ENCODE measurements at regions not wholly inside any gene's neighbourhood (a gene's known extent, or its start where the extent isn't known, plus 50 kb on each side); places are given as distances from the start of the nearest gene placed in this dataset.

GRCh38 chrX:116277351-116278225, 107.0 kb downstream of the AGTR2 start:
- DNase-seq, result no peak
- no peak overlapping the region for H3K27ac Mint-ChIP-seq (ENCODE audit: unreplicated experiment)
- no peak overlapping the region for H3K4me3 Mint-ChIP-seq (ENCODE audit: unreplicated experiment)
- H3K27me3 Mint-ChIP-seq (ENCODE audit: unreplicated experiment), result no peaks in the 10 kb centered on the region
- no peaks in the 10 kb centered on the region for H3K4me1 Mint-ChIP-seq (ENCODE audit: low read depth, unreplicated experiment)
- no peaks in the 10 kb centered on the region for H3K9me3 Mint-ChIP-seq (ENCODE audit: unreplicated experiment)
- peaks cover 4% of the 10 kb centered on the region for H3K36me3 Mint-ChIP-seq (ENCODE audit: unreplicated experiment)
- no peak for TF ChIP-seq CTCF (IDR thresholded peaks at IDR 0.05; ENCODE audit: partially characterized antibody, unreplicated experiment)

DNA sequence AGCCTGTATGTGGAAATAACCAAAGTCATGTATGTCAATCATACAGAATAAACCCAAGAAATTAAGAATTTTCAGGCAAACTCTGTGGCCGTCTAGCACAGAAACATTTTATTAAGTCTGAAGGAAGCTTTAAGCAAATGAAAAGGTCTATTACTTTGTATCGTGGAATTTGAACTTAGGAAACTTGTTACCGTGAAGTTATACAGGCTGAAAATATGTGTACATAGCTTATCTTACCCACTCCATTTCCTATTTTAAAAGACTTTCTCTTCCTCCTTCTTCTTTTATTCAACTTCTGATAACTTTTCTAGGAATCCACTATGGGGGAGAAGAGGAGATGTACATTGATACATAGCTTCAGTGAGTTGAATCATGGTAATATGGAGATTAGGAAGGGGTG, 108.3 kb downstream of the AGTR2 start:
- Mint-ChIP-seq H3K36me3 (ENCODE audit: unreplicated experiment) (no peaks in the 10 kb centered on the region), H3K4me1 (ENCODE audit: low read depth, unreplicated experiment) (no peaks in the 10 kb centered on the region), H3K9me3 (ENCODE audit: unreplicated experiment) (no peaks in the 10 kb centered on the region), H3K4me3 (ENCODE audit: unreplicated experiment) (no peak overlapping the region), H3K27ac (ENCODE audit: unreplicated experiment) (no peak overlapping the region), H3K27me3 (ENCODE audit: unreplicated experiment) (no peaks in the 10 kb centered on the region)
- DNase-seq, result no peak
- no peak for TF ChIP-seq CTCF (IDR thresholded peaks at IDR 0.05; ENCODE audit: partially characterized antibody, unreplicated experiment)

- H3K4me1 Mint-ChIP-seq (ENCODE audit: low read depth, unreplicated experiment), result no peaks in the 10 kb centered on the region
- H3K27ac Mint-ChIP-seq (ENCODE audit: unreplicated experiment), result no peak overlapping the region
- no peak overlapping the region for H3K4me3 Mint-ChIP-seq (ENCODE audit: unreplicated experiment)
- no peak for DNase-seq
- no peaks in the 10 kb centered on the region for H3K36me3 Mint-ChIP-seq (ENCODE audit: unreplicated experiment)
- no peaks in the 10 kb centered on the region for H3K27me3 Mint-ChIP-seq (ENCODE audit: unreplicated experiment)
- no peak for TF ChIP-seq CTCF (IDR thresholded peaks at IDR 0.05; ENCODE audit: partially characterized antibody, unreplicated experiment)
- no peaks in the 10 kb centered on the region for H3K9me3 Mint-ChIP-seq (ENCODE audit: unreplicated experiment)
These were observed 110.6 kb downstream of the AGTR2 start for GRCh38 chrX:116281106-116281505.

GRCh38 chrX:116282751-116283150, 112.2 kb downstream of the AGTR2 start:
- TF ChIP-seq CTCF (IDR thresholded peaks at IDR 0.05; ENCODE audit: partially characterized antibody, unreplicated experiment), result no peak
- DNase-seq, result no peak
- no peak overlapping the region for H3K27ac Mint-ChIP-seq (ENCODE audit: unreplicated experiment)
- no peaks in the 10 kb centered on the region for H3K4me1 Mint-ChIP-seq (ENCODE audit: low read depth, unreplicated experiment)
- H3K9me3 Mint-ChIP-seq (ENCODE audit: unreplicated experiment), result no peaks in the 10 kb centered on the region
- H3K27me3 Mint-ChIP-seq (ENCODE audit: unreplicated experiment), result no peaks in the 10 kb centered on the region
- no peak overlapping the region for H3K4me3 Mint-ChIP-seq (ENCODE audit: unreplicated experiment)
- H3K36me3 Mint-ChIP-seq (ENCODE audit: unreplicated experiment), result no peaks in the 10 kb centered on the region

DNA sequence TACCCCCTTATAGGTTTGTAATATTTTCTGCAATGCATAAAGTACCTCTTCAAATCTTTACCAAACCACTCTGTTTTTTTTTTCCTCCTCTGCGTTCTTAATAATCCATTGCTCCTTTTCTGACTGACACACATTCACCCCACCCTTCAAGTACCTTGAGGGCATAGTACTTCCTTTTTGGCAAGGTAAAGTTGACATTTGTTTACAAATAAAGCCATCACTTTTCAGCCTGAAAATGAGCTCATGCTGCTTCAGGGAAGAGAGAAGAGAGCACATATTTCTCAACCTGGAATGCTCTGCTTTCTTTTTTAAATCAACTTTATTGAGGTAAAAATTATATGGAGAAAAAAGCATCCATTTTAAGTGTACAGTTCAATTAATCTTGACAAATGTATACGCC, 113.9 kb downstream of the AGTR2 start:
- no peaks in the 10 kb centered on the region for H3K36me3 Mint-ChIP-seq (ENCODE audit: unreplicated experiment)
- H3K9me3 Mint-ChIP-seq (ENCODE audit: unreplicated experiment), result no peaks in the 10 kb centered on the region
- no peak overlapping the region for H3K4me3 Mint-ChIP-seq (ENCODE audit: unreplicated experiment)
- no peak overlapping the region for H3K27ac Mint-ChIP-seq (ENCODE audit: unreplicated experiment)
- H3K4me1 Mint-ChIP-seq (ENCODE audit: low read depth, unreplicated experiment), result no peaks in the 10 kb centered on the region
- DNase-seq, result no peak
- peaks cover 3% of the 10 kb centered on the region for H3K27me3 Mint-ChIP-seq (ENCODE audit: unreplicated experiment)
- no peak for TF ChIP-seq CTCF (IDR thresholded peaks at IDR 0.05; ENCODE audit: partially characterized antibody, unreplicated experiment)
